Ammon's horn (tissue), 1 donor: ENCODE measurements at regions not wholly inside any gene's neighbourhood (a gene's known extent, or its start where the extent isn't known, plus 50 kb on each side); places are given as distances from the start of the nearest gene placed in this dataset.

ENCODE experiments used
- DNase-seq: peaks from one replicate; pipeline ENCODE4 v3.0.0-alpha.2; 2016; ENCODE audit warnings: low spot score

DNA sequence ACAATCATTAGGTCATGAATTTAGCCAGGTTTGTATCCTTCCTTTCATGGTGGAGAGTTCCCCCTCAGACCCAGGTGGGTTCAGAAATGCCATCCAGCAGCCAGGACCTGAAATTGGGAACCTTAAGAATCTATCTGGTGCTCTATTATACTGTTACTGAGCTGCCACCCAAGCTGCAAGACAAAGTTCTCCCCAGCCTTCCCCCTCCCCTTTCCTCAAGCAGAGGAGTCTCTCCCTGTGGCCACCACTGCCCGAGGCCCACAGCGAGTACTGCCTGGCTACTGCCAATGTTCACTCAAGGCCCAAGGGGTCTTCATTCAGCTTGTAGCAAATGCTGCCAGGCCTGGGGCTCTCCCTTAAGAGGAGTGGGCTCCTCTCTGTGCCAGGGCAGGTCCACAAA lies 133.8 kb downstream of the TMEM38B start:
- no peak for DNase-seq

DNA sequence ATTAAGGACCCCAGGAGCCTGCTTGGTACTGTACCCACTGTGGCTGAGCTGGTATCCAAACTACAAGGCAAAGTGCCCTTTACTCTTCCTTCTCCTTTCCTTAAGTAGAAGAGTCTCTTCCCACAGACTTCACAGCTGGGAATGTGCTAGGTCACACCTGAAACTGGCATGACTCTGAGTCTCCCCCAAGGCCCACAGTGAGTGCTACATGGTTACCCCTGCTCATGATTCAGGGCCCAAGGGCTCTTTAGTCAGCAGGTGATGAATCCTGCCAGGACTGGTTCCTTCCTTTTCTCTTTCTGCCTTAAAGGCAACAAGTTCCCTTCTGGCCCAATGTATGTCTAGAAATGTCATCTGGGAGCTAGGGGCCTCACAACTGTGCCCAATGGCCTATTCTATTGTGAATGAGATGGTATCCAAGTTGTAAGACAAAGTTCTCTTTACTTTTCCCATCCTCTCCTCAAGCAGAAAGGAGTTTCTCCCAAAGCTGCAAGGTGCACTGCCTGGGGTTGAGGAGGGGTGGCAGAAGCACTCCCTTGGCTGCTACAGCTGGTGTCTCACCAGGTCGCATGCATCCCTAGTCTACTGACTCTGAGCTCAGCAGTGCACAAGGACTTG lies 134.4 kb downstream of the TMEM38B start:
- DNase-seq = no peak

DNA sequence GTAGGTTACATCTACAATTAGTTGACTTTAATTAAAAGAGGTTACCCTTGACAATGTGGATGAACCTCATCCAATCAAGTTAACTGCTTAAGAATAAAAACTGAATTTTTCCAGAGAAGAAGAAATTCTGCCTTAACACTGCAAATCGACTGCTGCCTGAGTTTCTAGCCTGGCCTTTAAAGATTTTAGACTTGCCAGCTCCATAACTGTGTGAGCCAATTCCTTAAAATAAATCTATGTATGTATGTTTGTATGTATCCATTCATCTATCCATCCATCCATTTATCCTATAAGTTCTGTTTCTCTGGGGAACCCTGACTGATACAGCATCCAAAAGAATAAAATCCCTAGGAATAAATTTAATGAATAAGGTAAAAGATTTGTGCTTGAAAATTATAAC lies 136.1 kb downstream of the TMEM38B start:
- no peak for DNase-seq

DNA sequence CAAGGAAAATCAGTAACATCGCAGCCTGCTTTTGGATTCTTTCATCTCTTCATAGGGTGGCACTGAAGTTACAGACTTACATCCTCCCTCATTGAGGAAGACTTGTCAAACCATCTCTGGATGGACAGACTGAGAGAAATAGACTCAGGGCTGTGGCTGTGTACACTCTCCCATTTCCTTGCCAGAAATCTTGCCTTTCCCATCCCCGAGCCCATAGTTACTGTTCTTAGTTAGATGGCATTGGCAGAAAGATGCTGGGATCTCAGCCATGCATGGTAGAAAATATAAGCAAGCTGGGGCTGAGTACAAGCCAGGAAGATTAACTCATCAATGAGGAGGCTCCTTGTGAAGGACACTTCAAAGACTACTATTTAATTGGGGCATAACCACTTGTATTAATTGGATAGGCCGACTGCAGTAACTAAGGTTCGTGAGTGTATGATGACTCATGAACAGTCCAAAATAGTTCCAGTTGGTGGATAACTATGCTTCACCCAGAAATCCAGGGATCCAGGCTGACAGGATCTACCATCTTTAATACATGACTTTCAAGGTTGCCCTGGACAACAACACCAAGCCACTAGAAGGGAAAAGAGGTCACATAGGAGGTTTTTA lies 137.9 kb downstream of the TMEM38B start:
- DNase-seq = no peak

DNA sequence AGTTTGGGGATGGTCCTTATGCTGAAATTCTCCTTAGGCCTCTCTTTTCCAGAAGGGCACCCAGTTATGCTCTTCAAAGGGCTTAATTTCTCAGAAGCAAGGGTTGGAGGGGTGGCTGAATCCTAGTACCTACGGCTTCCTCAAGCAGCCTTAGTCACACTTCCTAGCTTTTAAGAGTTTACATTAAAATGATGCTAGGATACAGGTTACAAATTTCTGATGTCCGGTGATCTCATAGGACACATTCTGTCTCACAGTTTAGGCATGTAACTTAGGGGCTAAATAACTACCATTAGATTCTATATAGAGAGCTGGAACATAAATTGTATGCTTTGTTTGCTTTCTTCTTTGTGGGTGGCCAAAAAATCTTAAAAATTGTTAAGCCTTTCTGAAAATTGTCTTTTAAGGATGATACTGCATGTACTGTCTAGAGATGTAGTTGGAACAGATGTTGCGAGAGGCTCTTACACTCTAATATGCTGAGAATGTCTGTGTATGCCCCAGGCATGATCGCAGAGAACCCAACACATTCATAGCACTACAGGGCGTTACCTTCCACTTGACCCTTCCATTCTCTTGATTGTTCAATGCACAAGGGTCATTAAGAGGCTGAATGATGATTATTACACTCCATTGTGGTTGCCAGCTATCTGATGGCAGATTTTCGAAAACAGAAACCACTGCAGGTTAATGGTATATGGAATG lies 139.1 kb downstream of the TMEM38B start:
- no peak for DNase-seq

DNA sequence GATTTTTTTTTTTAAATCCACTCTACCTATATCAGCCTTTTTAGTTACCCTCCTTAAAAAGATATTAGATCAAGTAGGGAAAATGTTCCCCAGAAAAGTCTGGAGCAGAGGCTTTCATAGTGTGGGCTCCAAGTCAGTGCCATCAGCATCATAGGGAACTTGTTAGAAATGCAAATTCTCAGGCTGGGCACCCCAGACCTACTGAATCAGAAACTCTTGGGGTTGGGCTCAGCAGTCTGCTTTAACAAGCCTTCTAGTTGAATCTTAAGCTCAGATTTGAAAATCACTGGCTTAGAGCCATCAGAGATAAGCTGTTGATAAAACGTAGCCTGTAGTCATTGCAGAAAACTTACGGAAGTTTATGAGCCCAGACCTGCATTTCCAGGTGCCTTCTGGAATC lies 140.1 kb downstream of the TMEM38B start:
- DNase-seq = no peak

DNA sequence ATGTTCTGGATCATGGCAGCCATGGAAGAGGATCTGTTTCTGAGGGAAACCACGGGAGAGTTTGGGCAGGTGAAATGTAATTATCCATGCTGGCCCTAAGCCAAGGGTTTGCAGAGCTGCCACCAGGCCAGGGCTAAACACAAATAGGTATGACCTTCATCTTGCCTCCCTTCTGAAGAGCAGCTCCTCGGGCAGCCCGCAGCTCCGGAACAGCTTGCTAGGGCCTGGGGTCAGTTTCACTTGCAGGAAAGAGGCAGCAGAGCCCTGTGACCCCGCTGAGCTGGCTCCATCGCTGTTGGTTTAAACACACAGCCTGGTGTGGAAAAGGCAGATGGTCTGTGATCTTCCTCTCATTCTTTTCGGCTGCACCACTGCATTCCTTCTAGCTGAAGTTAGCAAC lies 141.4 kb downstream of the TMEM38B start:
- no peak for DNase-seq

DNA sequence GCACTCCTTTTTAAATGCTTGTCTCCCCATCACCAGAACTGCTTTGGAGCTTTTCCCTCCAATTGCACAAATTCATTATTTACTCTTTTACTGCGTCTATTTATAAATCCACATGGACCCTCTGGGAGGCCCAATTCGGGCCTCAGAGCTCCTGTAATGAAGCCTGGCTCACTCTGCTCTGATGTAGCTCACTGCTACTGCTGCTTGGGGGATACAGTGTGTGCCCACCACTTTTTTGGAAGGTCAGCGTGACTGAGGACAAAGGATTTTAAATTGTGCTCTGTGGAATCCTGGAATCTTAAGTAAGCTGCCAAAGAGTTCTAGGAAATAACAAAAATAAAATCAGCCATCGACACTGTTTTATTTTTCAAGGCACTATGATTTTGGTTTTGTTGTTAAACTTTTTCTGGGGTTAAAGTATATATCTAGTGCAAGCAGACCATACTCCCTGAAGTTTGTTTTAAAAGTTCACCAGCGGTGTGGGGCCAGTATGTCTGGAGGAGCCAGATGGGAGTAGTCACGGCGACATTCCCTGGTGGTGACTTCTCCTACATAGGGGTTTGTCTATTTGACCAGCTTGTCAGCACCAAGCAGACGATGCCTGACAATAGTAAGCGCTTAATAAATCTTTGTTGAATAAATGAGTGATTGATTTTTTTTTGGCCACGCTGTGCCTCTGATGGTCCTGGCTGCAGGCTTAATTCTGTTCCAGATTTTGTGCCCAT lies 142.8 kb downstream of the TMEM38B start:
- no peak for DNase-seq

DNA sequence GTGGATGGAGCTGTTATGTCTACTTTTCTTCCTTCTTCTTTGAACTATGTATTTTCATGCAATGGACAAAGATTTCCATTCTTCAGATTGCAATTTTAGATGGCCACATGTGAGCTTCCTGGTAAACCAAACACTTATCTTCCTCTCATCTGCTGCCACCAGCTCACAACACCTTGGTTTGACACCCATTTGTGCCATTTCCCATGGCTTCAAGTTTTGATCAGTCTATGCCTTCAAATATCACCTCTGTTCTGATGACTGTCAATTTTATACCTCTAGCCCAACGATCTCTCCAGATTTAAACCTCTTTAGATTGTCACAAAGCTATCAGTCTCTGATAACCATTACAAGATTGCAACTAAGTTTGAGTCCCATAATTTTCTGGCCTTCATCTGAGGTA lies 147.2 kb downstream of the TMEM38B start:
- DNase-seq = no peak

DNA sequence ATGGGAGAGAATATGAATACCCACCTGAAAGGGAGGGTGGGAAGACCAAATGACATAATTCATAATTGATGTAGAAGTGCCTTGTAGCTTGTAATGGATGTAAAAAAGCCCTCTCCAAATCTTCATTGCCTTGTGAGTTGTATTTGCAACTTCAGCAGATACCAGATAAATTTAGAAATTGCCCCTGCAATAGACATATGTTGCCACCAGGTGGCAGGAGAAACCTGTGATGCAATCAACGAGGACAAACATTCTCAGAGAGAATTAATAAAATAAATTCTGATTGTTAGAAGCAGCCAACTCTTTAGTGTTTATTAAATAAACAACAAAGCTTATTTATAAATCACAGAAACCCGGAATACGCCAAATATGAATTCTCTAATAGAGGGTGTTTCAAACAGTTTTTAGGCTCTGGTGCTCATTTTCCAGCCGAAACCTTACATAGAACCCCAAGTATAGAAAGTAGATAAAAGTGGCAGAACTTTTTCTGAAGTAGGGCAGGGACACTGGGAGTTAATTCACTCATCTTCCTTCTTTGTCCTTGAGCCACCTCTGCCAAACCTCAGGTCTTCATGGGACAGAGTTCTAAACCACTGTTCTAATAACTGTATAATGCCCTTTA lies 147.8 kb downstream of the TMEM38B start:
- peak; percentile 24 for DNase-seq

DNA sequence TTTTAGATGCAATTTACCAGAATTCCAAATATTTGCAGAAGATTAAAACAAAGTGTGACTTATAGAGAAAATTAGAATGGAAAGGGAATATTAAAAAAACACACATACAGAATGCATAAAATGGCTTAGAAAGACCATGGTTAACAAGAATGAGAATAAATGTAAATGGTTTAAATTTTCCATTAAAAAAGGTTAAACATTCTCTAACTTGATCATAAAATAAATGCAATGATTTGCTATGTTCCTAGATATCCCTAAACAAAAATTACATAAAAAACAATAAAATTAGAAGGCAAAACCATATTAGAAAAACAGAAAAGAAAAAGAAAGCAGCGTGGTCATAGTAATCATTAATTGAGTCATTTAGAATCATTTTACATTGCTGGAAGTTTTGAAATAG lies 152.5 kb downstream of the TMEM38B start:
- no peak for DNase-seq

DNA sequence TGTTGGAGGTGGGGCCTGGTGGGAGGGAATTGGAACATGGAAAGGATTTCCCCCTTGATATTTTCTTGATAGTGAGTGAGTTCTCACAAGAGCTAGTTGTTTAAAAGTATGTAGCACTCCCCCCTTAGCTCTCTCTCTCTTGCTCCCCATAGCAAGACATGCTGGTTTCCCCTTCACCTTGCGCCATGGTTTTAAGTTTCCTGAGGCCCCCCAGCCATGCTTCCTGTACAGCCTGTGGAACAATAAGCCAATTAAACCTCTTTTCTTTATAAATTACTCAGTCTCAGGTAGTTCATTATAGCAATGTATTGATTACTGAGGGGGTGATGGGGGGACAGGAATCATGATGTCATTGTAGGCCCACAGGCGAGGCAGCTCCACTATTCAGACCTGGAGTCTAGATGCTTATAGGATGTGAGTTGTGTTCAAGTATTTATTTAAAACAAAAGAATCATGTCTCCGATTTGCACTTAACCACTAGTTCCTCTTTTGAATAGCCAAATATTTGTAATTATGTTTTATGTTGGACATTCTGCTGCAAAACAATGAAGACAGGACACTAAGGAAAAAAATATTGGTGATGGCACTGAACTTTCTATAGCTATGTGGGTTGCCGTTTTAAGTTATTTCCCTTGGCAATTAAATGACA lies 156.6 kb downstream of the TMEM38B start:
- DNase-seq = no peak

DNA sequence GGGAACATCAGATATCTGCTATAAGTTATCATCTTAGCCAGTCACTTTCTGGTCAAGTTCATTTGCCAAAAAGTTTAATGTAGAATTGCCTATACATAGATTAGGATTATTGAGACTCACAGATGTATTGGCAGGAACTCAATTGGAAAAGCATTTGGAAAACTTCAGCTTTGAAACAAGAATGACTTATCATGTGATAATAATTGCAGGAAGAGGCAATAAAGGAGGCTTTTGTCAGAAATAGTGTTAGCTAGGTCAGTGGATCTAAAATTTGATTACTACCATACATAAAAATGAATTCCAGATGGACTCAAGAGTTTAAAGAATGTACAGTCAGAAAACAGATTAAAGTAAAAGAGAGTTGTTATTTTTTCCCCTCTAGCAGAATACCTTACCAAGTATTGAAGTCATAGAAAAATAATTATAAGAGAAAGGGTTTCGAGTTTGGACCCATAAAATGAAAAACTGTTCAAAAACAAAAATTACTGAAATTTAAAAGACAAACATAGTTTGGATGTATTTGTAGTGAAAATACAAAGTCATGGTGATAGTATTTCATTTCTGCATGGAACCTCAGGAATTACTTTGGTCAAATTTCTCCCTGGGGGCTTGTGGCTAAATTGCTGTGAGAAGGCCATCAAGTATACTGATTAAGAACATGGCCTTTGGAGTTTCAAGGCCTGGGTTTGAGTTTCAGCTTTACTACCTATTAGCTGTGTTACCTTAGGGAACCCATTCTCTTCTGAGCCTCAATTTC lies 159.9 kb downstream of the TMEM38B start:
- DNase-seq = no peak

DNA sequence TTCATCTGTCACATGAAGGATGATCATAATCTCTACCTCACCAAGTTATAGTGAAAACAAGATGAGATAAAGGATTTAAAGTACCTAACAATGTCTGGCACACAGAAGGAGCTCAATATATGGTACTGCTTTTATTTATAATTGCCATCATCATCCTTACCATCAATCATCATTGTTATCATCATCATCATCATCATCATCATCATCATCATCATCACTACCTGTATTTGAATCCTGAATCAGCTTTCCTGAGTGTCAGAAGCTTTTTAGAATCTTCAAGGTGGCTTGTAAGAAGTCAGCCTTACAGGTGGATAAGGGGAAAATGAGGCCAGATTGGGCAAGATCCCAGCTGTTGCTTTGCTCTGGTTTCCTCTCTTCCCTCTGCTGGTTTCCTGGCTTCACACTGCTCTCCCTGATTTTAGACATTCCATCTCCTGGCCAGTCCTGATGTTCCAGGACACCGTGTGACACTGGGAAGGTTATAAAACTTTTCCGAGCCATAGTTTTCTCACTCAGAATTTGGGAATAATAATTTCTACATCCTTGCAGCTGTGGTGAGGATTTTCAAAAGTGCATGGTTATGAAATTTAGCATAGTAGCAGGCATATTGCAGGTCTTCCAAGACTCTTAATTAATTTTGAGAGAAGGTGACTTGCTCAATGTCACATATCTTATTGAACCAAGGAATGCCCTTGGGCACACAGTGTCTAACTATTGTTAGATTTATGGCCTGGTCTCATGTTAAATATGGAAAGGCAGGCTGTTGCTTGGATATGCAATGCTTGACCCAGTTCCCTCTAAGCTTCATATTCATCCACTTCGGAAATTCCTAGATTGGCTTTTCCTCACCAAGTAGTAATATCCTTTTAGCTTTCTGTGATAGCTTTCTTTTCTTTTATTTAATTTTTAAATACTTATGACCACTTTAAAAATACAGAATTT lies 160.7 kb downstream of the TMEM38B start:
- DNase-seq = no peak

DNA sequence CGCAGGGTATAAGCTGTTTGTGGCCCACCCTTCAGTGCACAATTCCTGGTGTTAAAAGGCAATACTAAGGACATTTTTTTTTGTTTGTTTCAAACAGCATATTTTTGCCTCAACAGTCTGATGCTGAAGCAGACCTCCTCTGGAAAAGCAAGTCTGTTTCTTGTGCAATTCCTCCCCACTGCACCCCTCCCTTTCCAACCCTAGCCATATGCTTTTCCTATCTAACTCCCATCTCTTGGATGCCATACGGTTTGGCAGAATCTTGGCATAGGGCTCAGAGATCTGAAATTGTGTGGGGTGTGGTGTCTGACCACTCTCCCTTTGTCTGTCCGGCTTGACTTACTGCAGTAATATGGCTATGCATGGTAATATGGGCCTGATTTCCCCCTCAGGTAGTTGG lies 161.6 kb downstream of the TMEM38B start:
- peak; percentile 18 for DNase-seq

DNA sequence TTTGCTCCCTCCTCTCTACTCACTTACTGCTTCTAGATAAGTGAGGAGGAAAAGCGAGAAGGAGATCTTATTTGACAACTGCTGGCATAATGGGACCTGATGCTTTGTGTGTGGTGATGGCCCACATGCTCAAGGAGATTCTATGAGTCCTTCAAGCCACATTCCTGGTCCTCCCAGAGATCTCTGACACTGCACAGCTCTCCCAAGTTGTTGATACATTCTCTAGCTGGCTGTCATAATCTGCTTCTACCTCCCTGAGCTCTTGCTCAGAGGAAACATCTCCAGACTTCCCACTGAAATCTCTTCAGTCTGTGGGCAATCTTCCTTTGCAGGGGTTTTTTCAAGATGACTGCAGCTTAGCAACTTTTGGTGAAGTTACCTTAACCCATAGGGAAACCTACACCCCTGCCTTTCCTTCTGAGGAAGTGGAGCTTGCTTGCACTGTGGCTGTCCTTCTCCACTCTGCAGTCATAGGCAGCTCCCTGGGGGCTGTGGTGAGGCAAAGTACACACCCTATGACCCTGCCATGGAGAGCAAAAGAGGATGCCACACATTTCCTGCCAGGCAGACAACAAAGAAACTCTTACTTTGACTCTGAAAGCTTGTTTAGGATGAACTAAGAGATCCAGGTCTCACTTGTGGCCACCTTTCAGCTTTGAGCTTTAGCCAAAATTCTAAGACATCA lies 163.8 kb downstream of the TMEM38B start:
- no peak for DNase-seq

DNA sequence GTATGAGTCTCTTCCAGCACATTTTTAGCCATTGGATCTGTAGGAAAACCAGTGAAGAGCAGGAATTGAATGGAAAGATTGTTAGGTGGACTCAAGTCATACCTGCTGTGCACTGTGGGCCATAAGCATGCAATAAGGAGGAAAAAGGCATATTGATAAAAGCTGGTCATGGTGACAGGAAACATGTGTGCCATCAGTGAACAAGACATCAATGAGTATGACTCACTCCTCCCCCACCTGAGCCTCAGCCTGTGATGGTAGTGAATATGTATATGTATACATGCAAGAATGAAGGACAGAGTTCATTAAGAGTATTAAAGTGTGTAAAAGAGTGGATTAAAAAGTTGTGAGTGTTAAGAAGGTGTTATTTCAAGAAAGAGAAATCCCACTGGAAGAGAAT lies 164.5 kb downstream of the TMEM38B start:
- no peak for DNase-seq

DNA sequence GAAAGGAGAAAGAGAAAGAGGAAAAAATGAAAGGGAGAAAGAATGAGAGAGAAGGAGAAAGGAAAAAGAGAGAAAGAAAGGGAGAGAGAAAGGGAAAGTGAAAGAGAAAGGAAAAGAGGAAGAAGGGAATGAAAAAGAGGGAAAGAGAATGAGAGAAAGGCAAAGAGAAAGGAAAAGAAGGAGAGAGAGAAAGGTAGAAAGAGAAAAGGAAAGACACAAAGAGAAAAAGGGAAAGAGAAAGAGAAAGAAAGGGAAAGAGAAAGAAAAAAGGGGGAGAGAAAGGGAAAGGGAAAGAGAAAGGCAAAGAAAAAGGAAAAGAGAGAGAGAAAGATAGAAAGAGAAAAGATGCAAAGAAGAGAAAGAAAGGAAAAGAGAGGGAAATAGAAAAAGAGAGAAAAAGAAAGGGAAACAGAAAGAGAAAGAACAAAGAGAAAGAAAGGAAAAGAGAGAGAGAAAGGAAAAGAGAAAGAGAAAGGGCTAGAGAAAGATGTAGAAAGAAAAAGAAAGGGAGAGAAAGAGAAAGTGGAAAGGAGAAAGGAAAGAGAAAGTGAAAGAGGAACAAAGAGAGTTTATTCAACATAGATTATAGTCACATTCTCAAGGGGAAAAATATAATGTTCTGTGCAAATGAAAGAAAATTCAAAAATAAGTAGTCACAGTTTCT lies 165.2 kb downstream of the TMEM38B start:
- DNase-seq = no peak

DNA sequence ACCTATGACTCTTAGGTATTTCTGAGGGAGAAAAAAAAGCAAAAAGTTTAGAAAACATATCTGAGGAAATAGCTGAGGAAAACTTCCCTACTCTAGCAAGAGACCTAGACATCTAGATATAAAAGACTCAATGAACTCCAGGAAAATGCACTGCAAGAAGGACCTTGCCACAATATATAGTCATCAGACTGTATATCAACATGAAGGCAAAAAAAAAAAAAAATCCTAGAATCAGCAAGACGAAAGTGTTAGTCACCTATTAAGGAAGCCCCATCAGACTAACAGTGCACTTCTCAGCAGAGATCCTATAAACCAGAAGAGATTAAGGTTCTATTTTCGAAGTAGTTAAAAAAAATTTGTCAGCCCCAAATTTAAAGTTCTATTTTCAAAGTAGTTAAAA lies 166.2 kb downstream of the TMEM38B start:
- no peak for DNase-seq
